Right hindlimb (tissue), 1 donor: ENCODE measurements at regions not wholly inside any gene's neighbourhood (a gene's known extent, or its start where the extent isn't known, plus 50 kb on each side); places are given as distances from the start of the nearest gene placed in this dataset.
"Not testable (repeated sequence)": the region's sequence is repeated elsewhere in the genome, so short reads cannot be mapped to it uniquely, and the experiment has no call there.

Experiments
- DNase-seq: peaks from one replicate; pipeline ENCODE4 v3.0.0-alpha.2; 2018

DNA sequence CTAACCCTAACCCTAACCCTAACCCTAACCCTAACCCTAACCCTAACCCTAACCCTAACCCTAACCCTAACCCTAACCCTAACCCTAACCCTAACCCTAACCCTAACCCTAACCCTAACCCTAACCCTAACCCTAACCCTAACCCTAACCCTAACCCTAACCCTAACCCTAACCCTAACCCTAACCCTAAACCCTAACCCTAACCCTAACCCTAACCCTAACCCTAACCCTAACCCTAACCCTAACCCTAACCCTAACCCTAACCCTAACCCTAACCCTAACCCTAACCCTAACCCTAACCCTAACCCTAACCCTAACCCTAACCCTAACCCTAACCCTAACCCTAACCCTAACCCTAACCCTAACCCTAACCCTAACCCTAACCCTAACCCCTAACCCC lies 80.6 kb upstream of the PLEKHG4B start:
- not testable (repeated sequence) for DNase-seq

DNA sequence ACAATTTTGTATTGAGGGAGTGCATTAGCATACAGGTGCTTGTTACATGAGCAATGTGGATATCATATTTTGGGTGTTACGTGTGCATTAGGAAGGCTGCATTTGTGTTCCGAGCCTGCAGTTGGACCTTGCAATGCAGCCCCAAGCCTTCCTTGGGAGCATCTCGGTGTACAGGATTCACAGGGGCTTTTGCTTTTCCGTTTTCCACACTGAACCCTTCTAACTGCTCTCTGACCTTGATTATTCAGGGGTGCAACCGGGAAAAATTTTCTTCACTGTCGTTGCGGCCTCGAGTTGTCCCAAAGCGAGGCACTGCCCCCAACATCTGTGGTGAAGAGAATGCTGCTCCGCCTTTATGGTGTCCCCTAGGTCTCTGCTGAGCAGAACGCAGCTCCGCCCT lies 80.1 kb upstream of the PLEKHG4B start:
- DNase-seq = peak; percentile 37

- DNase-seq = no peak
These were observed 78.7 kb upstream of the PLEKHG4B start for GRCh38 chr5:13234-13633.

- DNase-seq = not testable (repeated sequence)
These were observed 77.3 kb upstream of the PLEKHG4B start for GRCh38 chr5:14676-15075.

- not testable (repeated sequence) for DNase-seq
These were observed 71.7 kb upstream of the PLEKHG4B start for GRCh38 chr5:20276-20675.

DNA sequence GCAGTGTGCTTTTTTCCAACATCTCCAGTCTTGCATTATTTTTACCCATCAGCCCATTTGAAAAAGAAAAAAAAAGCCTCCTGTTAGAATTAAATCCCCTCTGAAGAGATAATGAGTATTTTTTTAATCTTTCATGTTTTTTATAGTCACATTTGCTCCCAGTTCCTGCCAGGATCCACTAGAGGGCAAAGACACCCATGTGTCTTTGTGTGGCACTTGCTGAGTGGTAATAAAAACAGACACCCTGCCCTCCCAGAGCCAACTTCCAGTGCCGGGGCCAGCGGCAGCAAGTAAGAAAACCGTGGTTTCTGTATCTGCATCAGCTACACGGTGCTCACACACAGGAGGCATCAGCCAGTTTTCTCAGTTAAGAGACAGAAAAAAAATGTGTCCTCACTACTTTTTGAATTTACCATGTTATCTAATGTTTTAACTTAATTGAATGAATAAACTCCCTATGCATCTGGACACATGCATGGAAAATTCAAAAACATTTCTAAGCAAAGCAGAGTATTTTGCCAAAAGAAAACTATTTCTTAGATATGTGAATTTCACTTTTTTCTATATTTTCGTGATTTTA lies 70.2 kb upstream of the PLEKHG4B start:
- no peak for DNase-seq

GRCh38 chr5:23907-24306 lies 68.1 kb upstream of the PLEKHG4B start:
- not testable (repeated sequence) for DNase-seq

- not testable (repeated sequence) for DNase-seq
These were observed 66.9 kb upstream of the PLEKHG4B start for GRCh38 chr5:25067-25466.

DNA sequence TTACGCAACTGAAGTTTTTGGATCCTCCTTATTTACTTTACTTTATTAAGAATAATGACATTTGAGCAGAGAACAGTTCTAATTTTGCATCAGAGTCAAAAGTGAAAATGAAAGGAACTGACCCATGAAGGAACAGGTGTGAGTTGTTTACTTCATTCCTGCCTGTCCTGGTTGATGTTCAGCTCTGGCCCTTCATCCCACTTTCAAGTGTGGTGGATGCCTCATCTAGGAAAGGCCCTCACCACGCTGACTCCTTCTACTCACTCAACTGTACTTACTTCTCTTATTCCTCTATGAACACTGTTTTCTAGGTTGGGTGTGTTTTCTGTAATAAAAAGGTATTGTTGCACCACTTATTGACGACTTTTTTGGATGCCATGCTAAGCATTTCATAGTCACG lies 61.8 kb upstream of the PLEKHG4B start:
- no peak for DNase-seq

DNA sequence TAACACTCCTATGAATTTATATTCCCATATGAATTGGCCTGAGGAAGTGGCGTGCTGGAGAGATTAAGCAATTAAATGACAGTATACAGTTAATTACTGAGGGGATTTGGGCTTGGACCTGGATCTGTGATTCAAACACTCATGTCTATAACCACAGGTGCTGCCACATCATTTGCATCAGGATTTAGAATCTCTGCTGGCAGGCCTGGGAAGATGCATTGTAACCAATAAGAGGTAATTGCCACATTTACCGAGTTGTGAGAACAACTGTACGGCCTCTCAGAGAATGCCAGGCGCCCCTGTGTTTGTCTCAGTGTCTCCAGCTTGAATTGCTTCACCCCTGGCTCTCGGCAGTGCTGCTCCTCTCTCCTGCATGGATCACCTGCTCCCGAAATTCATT lies 61.4 kb upstream of the PLEKHG4B start:
- DNase-seq = not testable (repeated sequence)

DNA sequence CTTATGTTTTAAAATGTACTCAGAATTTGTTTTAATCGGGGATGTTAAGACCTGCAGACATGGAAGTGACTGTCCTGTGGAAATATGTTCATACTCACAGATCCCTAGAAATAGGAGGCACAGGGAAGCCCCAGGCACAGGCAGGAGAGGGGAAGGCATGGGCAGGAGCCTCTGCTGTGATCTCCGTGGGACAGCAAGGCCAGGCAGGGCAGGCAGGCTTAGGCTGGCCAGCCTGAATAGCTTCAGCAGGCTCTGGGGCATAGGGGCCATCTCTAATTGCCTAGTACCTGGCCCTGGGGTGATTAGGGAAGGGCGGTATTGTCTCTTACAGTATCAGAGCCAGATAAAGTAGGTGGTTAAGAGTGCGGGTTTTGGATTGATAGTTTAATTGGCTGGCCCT lies 59.8 kb upstream of the PLEKHG4B start:
- no peak for DNase-seq

DNA sequence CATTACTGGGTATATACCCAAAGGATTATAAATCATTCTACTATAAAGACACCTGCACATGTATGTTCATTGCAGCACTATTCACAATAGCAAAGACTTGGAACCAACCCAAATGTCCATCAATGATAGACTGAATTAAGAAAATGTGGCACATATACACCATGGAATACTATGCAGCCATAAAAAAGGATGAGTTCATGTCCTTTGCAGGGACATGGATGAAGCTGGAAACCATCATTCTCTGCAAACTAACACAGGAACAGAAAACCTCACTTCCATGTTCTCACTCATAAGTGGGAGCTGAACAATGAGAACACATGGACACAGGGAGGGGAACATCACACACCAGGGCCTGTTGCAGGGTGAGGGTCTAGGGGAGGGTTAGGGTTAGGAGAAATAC lies 56.4 kb upstream of the PLEKHG4B start:
- DNase-seq = not testable (repeated sequence)

GRCh38 chr5:37207-37606 lies 54.8 kb upstream of the PLEKHG4B start:
- not testable (repeated sequence) for DNase-seq

DNA sequence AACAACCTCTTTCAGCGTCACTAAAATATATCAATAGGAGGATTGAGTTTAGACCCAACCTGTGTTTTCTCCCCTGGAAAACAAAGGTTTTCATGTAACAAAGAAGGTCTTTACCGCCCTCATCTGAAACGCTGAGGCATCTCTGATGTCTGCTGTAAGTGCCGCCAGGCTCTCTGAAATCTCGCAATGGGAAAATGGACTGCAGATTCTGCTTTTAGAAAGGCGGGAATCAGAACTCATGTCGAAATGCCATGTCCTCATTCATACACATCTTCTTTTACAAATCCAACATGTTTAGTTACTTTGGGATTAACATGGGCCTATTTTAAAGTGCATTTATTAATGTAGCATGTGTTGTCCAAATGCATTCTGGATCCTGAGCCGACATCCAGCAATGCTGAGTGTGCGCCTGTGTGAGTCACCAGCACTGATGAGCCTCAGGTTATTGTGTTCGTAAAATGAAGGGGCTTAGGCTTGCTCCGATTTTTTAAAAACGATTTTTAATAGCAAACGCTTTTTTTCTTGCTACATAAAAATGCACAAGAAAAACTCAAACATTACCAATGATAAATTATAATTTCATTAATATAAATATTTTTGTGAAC lies 51.9 kb upstream of the PLEKHG4B start:
- no peak for DNase-seq
